Natural killer cell (primary cell): ENCODE measurements at regions not wholly inside any gene's neighbourhood (a gene's known extent, or its start where the extent isn't known, plus 50 kb on each side); places are given as distances from the start of the nearest gene placed in this dataset.

Experiments
- ATAC-seq, 3 donors: fragments of 150-1000 bp in 2 of 3; fragments of 200-7000 bp in 1 of 3; cut with Tn5 transposase; 1 replicate in 1 of 3; 2 replicates in 2 of 3; pipeline ENCODE4 v1.10.0; 2021; ENCODE audit warnings: mild to moderate bottlenecking in 2 of 3, moderate library complexity in 2 of 3
- DNase-seq, 2 donors: peaks; one replicate each; pipeline versions ENCODE4 v3.0.0 to v3.0.0-alpha.2; 2013 to 2021; ENCODE audit warnings: mixed read lengths in 1 of 2
- H3K27ac ChIP-seq: one replicate; pipeline ENCODE4 v1.5.1; 2013; ENCODE audit warnings: mild to moderate bottlenecking, low read length
- H3K27me3 ChIP-seq: one replicate; pipeline ENCODE4 v1.6.1; 2013; ENCODE audit warnings: low read length; ENCODE audit not compliant: control insufficient read depth, insufficient read depth
- H3K36me3 ChIP-seq: one replicate; pipeline ENCODE4 v1.6.1; 2013; ENCODE audit warnings: low read length; ENCODE audit not compliant: control insufficient read depth, insufficient read depth
- H3K4me1 ChIP-seq: one replicate; pipeline ENCODE4 v1.6.1; 2013; ENCODE audit warnings: low read length; ENCODE audit not compliant: control insufficient read depth, insufficient read depth
- H3K4me3 ChIP-seq: one replicate; pipeline ENCODE4 v1.5.1; 2013; ENCODE audit warnings: low read length
- H3K9me3 ChIP-seq: one replicate; pipeline ENCODE4 v1.6.1; 2013; ENCODE audit warnings: low read length; ENCODE audit not compliant: control insufficient read depth, insufficient read depth
- H3K27ac Mint-ChIP-seq, 2 donors: one replicate each; pipeline ENCODE4 v1.8.0; 2022; ENCODE audit warnings: mild to moderate bottlenecking in 2 of 2, mixed read lengths in 2 of 2, moderate library complexity in 1 of 2
- H3K27me3 Mint-ChIP-seq, 2 donors: one replicate each; pipeline ENCODE4 v1.8.0; 2022; ENCODE audit warnings: low read depth in 2 of 2, mixed read lengths in 2 of 2
- H3K36me3 Mint-ChIP-seq: one replicate; pipeline ENCODE4 v1.8.0; 2022; ENCODE audit warnings: mixed read lengths
- H3K4me1 Mint-ChIP-seq, 2 donors: one replicate each; pipeline ENCODE4 v1.8.0; 2022; ENCODE audit warnings: mixed read lengths in 2 of 2
- H3K4me3 Mint-ChIP-seq: one replicate; pipeline ENCODE4 v1.8.0; 2022; ENCODE audit warnings: mild to moderate bottlenecking, moderate library complexity, mixed read lengths
- H3K9me3 Mint-ChIP-seq, 2 donors: one replicate each; pipeline ENCODE4 v1.8.0; 2022; ENCODE audit warnings: mixed read lengths in 2 of 2
- WGBS: methylation state at CpG from one replicate; pipeline ENCODE4 v1.1.7; 2013; ENCODE audit warnings: missing lambda C conversion rate; ENCODE audit not compliant: insufficient coverage; 5-methylcytosine and 5-hydroxymethylcytosine counted together
- intact Hi-C: fragments of 100-400 bp; cut with micrococcal nuclease; formaldehyde crosslinking; loops from one replicate; pipeline ENCODE4 v1.14.2; 2022
- TF ChIP-seq, protein P1 (sequence below): fragments of 200-600 bp; IDR thresholded peaks from one replicate; pipeline ENCODE4 v1.8.0; 2022; ENCODE audit warnings: antibody characterized with exemption

DNA sequence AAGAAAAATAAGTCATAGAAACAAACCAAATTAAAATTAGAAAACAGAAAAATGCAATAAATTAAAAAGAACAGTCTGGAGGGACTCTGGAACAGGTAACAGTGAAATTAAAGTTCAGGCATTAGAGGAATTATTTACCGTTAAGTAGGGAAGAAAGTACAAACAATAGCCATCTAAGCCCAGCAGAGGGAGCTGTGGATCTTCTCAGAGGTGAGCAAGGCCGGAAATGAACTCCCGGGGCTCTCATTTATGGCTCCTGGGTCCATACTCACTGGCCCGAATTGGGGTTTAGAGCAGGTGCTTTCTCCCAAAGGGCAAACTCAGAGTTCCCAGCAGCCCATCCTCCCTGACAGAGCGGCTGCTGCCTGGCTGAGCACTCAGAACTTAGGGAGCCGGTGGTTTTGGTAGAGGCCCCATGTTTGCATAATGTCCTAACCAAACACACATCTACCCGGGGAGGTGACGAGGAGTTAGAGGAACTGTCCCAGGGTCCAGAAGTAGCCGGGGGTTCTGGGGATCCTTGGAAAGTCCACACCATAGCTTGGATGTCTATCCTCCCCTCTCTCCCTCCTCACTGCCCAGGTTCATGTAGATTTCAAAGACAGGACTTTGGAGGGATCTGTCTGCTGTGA, 87.8 kb upstream of the VPREB1 start:
- Histone ChIP-seq H3K27ac (peak overlapping the region; percentile 53), H3K4me1 (peaks cover 7% of the 10 kb centered on the region), H3K27me3 (peaks cover 2% of the 10 kb centered on the region), H3K36me3 (no peaks in the 10 kb centered on the region), H3K9me3 (no peaks in the 10 kb centered on the region), H3K4me3 (no peak overlapping the region)
- Mint-ChIP-seq H3K27me3 (peaks cover 7 to 14% of the 10 kb centered on the region in 2 donors), H3K4me3 (no peak overlapping the region), H3K9me3 (no peaks in the 10 kb centered on the region), H3K27ac (peak overlapping the region in 1 of 2 donors; percentile 66), H3K36me3 (no peaks in the 10 kb centered on the region), H3K4me1 (peaks cover 6 to 10% of the 10 kb centered on the region in 2 donors)
- intact Hi-C loops = loop anchor here (1.0 kb wide), 1 partner anchor 78 kb away; no protein-coding TSS in a partner anchor
- peak; percentile 79 to 93 (median 90) for ATAC-seq
- TF ChIP-seq, protein P1, sequence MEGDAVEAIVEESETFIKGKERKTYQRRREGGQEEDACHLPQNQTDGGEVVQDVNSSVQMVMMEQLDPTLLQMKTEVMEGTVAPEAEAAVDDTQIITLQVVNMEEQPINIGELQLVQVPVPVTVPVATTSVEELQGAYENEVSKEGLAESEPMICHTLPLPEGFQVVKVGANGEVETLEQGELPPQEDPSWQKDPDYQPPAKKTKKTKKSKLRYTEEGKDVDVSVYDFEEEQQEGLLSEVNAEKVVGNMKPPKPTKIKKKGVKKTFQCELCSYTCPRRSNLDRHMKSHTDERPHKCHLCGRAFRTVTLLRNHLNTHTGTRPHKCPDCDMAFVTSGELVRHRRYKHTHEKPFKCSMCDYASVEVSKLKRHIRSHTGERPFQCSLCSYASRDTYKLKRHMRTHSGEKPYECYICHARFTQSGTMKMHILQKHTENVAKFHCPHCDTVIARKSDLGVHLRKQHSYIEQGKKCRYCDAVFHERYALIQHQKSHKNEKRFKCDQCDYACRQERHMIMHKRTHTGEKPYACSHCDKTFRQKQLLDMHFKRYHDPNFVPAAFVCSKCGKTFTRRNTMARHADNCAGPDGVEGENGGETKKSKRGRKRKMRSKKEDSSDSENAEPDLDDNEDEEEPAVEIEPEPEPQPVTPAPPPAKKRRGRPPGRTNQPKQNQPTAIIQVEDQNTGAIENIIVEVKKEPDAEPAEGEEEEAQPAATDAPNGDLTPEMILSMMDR = peak; percentile 82
- peak in 1 of 2 donors; percentile 86 for DNase-seq
- WGBS = 39% methylated on average over 9 of the region's 9 CpGs

DNA sequence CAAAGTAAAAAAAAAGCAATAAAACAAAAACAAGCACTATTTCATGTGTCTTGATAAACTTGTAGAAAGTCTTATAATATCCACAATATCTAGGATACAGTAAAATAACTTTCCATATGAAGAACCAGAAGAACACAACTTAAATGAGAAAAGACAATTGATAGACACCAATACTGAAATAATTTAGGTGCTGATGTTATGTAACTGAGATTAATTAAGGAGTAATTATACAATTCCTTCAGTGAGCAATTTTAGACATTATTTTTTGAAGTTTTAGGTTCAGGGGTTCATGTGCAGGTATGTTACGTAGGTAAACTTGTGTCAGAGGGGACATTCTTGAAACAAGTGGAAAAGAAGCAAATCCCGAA, 88.3 kb upstream of the VPREB1 start:
- Histone ChIP-seq H3K4me1 (peaks cover 7% of the 10 kb centered on the region), H3K4me3 (no peak overlapping the region), H3K9me3 (no peaks in the 10 kb centered on the region), H3K36me3 (no peaks in the 10 kb centered on the region), H3K27ac (no peak overlapping the region), H3K27me3 (peaks cover 5% of the 10 kb centered on the region)
- H3K4me1 Mint-ChIP-seq = peaks cover 6 to 10% of the 10 kb centered on the region in 2 donors
- intact Hi-C loops = loop anchor here (1.0 kb wide), 1 partner anchor 79 kb away; no protein-coding TSS in a partner anchor
- no CpG with 5 or more reads among the region's 2 CpGs for WGBS
- no peak for ATAC-seq
- no peaks in the 10 kb centered on the region for H3K9me3 Mint-ChIP-seq
- H3K4me3 Mint-ChIP-seq = no peak overlapping the region
- DNase-seq = no peak
- peaks cover 12 to 16% of the 10 kb centered on the region in 2 donors for H3K27me3 Mint-ChIP-seq
- H3K36me3 Mint-ChIP-seq = no peaks in the 10 kb centered on the region
- no peak overlapping the region for H3K27ac Mint-ChIP-seq
- TF ChIP-seq, protein P1 = no peak

DNA sequence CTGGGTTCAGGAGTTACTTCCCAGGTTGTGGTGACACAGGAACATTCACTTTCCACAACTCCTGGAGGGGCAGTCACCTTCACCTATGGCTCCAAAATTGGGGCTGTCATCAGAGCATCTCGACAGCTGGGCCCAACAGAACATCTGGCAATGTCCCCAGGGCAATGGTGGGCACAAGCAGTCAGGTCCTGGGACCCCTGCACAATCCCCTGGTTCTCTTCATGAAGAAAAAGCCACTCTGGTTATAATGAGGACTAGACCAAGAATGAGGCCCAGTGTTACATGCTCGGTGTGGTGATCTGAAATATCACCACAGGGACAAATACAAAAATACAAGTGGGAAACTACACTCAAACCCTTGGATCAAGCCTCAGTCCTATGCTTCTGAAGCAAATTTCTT, 89.0 kb upstream of the VPREB1 start:
- Histone ChIP-seq H3K27ac (no peak overlapping the region), H3K27me3 (peaks cover 5% of the 10 kb centered on the region), H3K36me3 (no peaks in the 10 kb centered on the region), H3K4me1 (peaks cover 7% of the 10 kb centered on the region), H3K9me3 (no peaks in the 10 kb centered on the region), H3K4me3 (no peak overlapping the region)
- Mint-ChIP-seq H3K27me3 (peaks cover 16 to 20% of the 10 kb centered on the region in 2 donors), H3K27ac (no peak overlapping the region), H3K36me3 (no peaks in the 10 kb centered on the region), H3K4me1 (peaks cover 6 to 10% of the 10 kb centered on the region in 2 donors), H3K4me3 (no peak overlapping the region), H3K9me3 (no peaks in the 10 kb centered on the region)
- intact Hi-C loops = loop anchor here (1.0 kb wide), 1 partner anchor 80 kb away; no protein-coding TSS in a partner anchor
- DNase-seq (no peak), ATAC-seq (no peak)
- TF ChIP-seq, protein P1 = no peak
- WGBS = 96% methylated on average over 2 of the region's 2 CpGs

DNA sequence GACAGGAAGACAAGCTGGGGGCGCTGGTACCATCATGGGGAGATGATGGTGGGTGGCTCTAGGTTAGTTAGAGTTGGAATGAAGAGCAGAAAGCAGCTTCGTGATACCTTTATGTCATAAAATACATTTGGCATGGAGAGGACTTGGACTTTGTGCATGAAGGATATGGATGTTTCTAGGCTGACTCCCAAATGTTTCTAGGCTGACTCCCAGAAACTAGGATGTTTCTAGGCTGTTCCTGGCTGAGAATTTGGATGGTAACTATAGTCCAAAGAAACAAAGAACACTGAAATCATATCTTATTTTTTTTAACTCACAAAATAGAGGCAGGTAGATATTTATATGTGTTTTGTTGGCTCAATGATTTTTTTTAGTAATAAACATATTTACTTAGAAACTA, 89.4 kb upstream of the VPREB1 start:
- H3K36me3 ChIP-seq = no peaks in the 10 kb centered on the region
- intact Hi-C loops = no loop called here
- H3K9me3 ChIP-seq = no peaks in the 10 kb centered on the region
- Mint-ChIP-seq H3K27ac (no peak overlapping the region), H3K4me1 (peaks cover 6 to 10% of the 10 kb centered on the region in 2 donors), H3K4me3 (no peak overlapping the region), H3K9me3 (no peaks in the 10 kb centered on the region), H3K27me3 (peaks cover 19 to 24% of the 10 kb centered on the region in 2 donors), H3K36me3 (no peaks in the 10 kb centered on the region)
- peaks cover 5% of the 10 kb centered on the region for H3K27me3 ChIP-seq
- DNase-seq (no peak), ATAC-seq (no peak)
- TF ChIP-seq, protein P1 = no peak
- no peak overlapping the region for H3K4me3 ChIP-seq
- 84% methylated on average over 2 of the region's 2 CpGs for WGBS
- no peak overlapping the region for H3K27ac ChIP-seq
- H3K4me1 ChIP-seq = peaks cover 7% of the 10 kb centered on the region
